Sigmoid colon (tissue), 4 donors: ENCODE measurements at regions not wholly inside any gene's neighbourhood (a gene's known extent, or its start where the extent isn't known, plus 50 kb on each side); places are given as distances from the start of the nearest gene placed in this dataset.

ENCODE experiments used
- CTCF ChIP-seq, 4 experiments: fragments of 450-650 bp in 3 of 4; fragments of 200-600 bp in 1 of 4; IDR thresholded peaks; one replicate each; pipeline ENCODE4 v1.5.1; 2016 to 2019; ENCODE audit warnings: antibody characterized with exemption in 4 of 4, mild to moderate bottlenecking in 3 of 4, moderate library complexity in 2 of 4
- EP300 ChIP-seq, 4 donors: sonication (generic); formaldehyde crosslinking; IDR thresholded peaks; one replicate each; pipeline ENCODE4 v1.6.1; 2017; ENCODE audit warnings: antibody characterized with exemption in 4 of 4

GRCh38 chr21:35458405-35458804 lies 409.3 kb upstream of the RUNX1 start:
- TF ChIP-seq CTCF (IDR thresholded peaks at IDR 0.05), result no peak
- TF ChIP-seq EP300 (IDR thresholded peaks at IDR 0.05), result no peak
